ENCODE measurements at regions not wholly inside any gene's neighbourhood (a gene's known extent, or its start where the extent isn't known, plus 50 kb on each side); places are given as distances from the start of the nearest gene placed in this dataset.
"Not testable (repeated sequence)": the region's sequence is repeated elsewhere in the genome, so short reads cannot be mapped to it uniquely, and the experiment has no call there.

DNA sequence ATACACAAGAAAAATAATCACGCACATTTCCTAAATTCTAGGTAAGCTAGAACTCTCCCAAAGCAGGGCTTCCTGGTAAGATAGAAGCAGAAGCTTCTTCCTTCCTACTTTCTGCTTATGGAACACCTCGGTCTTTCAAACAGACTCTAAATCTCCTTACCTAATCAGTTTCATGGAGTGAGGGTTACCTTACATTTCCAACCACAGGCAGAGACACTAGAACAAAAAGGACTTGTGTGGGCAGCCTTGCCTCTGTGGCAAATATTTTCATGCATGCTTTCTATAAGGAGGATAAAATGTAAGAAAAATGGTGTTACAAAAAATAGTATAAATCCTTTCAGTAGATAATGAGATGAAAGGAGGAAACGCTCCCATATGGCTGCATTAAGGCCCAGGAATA, 386.3 kb upstream of the SMIM30 start:
- no peak overlapping the region for H3K9ac ChIP-seq
- TF ChIP-seq, protein P1, sequence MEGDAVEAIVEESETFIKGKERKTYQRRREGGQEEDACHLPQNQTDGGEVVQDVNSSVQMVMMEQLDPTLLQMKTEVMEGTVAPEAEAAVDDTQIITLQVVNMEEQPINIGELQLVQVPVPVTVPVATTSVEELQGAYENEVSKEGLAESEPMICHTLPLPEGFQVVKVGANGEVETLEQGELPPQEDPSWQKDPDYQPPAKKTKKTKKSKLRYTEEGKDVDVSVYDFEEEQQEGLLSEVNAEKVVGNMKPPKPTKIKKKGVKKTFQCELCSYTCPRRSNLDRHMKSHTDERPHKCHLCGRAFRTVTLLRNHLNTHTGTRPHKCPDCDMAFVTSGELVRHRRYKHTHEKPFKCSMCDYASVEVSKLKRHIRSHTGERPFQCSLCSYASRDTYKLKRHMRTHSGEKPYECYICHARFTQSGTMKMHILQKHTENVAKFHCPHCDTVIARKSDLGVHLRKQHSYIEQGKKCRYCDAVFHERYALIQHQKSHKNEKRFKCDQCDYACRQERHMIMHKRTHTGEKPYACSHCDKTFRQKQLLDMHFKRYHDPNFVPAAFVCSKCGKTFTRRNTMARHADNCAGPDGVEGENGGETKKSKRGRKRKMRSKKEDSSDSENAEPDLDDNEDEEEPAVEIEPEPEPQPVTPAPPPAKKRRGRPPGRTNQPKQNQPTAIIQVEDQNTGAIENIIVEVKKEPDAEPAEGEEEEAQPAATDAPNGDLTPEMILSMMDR (IDR thresholded peaks at IDR 0.05), result no peak
- no peaks in the 10 kb centered on the region for H3K27me3 ChIP-seq (ENCODE audit: control insufficient read depth, insufficient read depth, low read length)
- H3K27ac ChIP-seq, result no peak overlapping the region
- H3K9me3 ChIP-seq (ENCODE audit: control insufficient read depth, low read length), result no peaks in the 10 kb centered on the region
- H3K4me1 ChIP-seq, result no peaks in the 10 kb centered on the region
- no peak overlapping the region for H2AFZ ChIP-seq
- H3K4me2 ChIP-seq (ENCODE audit: low read length), result no peak overlapping the region
- no peak overlapping the region for H3K4me3 ChIP-seq (ENCODE audit: low read depth, low read length)
- no peaks in the 10 kb centered on the region for H3K36me3 ChIP-seq (ENCODE audit: control insufficient read depth, insufficient read depth, low read length)
- H3K79me2 ChIP-seq, result no peaks in the 10 kb centered on the region

DNA sequence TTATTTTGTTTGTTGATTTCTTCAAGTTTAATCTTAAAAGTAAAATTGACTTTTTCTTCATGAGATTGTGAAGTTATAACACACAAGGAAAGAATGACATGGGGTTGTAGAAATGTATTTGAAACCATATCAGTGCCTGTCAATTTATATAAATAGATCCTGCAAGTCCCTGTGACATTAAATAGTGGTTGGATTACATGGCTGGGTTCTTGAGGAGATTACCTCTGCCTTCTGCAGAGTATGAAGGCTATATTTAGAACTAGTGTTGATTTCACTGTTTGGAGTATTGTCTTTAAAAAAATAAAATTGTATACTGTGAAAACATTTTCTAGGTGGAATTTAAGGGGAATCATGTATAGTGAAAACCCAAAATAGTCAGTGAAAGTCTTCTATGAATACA, 385.8 kb upstream of the SMIM30 start:
- H2AFZ ChIP-seq, result no peak overlapping the region
- TF ChIP-seq, protein P1 (IDR thresholded peaks at IDR 0.05), result no peak
- no peak overlapping the region for H3K4me2 ChIP-seq (ENCODE audit: low read length)
- no peak overlapping the region for H3K27ac ChIP-seq
- no peaks in the 10 kb centered on the region for H3K36me3 ChIP-seq (ENCODE audit: control insufficient read depth, insufficient read depth, low read length)
- H3K4me3 ChIP-seq (ENCODE audit: low read depth, low read length), result no peak overlapping the region
- no peaks in the 10 kb centered on the region for H3K9me3 ChIP-seq (ENCODE audit: control insufficient read depth, low read length)
- H3K9ac ChIP-seq, result no peak overlapping the region
- H3K4me1 ChIP-seq, result no peaks in the 10 kb centered on the region
- H3K79me2 ChIP-seq, result no peaks in the 10 kb centered on the region
- no peaks in the 10 kb centered on the region for H3K27me3 ChIP-seq (ENCODE audit: control insufficient read depth, insufficient read depth, low read length)

DNA sequence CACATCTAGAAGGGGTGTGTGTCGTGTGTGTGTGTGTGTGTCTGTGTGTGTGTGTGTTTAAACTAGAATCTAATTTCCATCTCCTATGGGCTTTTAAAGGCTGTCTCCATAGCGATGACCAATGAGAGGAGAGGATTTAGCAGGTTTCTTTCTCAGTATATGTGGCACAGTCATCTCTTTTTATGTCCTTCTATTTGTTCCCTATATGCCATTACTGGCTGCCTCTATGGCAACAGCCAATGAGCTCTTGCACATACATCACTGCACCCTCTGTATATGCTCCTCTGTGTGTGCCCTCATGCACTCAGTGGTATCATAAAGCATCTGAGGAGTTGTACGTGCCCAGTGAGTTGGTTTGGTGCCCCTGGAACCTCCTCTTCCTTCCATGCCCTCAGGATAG, 378.2 kb upstream of the SMIM30 start:
- H3K79me2 ChIP-seq; H3K9ac ChIP-seq; H3K4me1 ChIP-seq; H3K9me3 ChIP-seq (ENCODE audit: control insufficient read depth, low read length); H3K27ac ChIP-seq; H2AFZ ChIP-seq; H3K4me3 ChIP-seq (ENCODE audit: low read depth, low read length); H3K4me2 ChIP-seq (ENCODE audit: low read length); H3K36me3 ChIP-seq (ENCODE audit: control insufficient read depth, insufficient read depth, low read length); H3K27me3 ChIP-seq (ENCODE audit: control insufficient read depth, insufficient read depth, low read length): not testable (repeated sequence)

DNA sequence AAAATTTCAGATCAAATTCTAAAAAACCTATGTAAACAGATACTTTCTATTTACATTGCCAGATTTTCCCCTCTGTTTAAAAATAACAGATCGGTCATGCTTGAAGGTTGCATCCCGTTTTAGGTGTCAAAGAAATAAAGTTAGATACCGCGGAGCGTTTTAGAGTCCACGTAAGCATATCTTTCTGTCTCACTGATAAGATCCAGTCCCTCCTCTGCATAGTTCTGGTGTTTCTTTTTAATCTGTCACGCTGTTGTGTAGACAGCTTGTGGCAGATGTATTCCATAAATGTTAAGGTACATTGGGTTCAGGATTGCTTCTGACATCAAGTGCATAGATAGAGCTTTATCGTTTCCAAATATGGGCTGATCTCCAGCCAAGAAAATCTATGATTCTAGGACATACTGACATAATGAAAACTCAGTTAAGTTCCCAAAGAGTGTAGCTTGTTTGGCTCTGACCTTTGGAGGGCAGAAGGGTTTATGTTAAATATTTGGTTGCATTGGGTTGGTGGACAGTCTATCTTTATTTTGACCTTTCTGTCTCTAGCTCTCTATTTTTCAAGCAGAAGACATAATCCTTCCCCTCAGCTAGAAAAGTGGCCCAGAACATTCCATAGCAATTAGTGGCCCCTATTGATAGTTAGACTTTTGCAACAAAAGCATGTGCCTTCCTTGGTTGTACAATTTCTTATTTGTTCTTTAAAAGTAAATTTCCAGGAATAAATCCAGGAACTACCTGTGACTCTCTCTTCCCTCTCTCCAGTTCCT, 376.6 kb upstream of the SMIM30 start:
- H3K9ac ChIP-seq; H3K4me1 ChIP-seq; H3K27me3 ChIP-seq (ENCODE audit: control insufficient read depth, insufficient read depth, low read length); H3K36me3 ChIP-seq (ENCODE audit: control insufficient read depth, insufficient read depth, low read length); H3K4me3 ChIP-seq (ENCODE audit: low read depth, low read length); H3K4me2 ChIP-seq (ENCODE audit: low read length); H3K27ac ChIP-seq; H2AFZ ChIP-seq; H3K9me3 ChIP-seq (ENCODE audit: control insufficient read depth, low read length); H3K79me2 ChIP-seq: not testable (repeated sequence)

DNA sequence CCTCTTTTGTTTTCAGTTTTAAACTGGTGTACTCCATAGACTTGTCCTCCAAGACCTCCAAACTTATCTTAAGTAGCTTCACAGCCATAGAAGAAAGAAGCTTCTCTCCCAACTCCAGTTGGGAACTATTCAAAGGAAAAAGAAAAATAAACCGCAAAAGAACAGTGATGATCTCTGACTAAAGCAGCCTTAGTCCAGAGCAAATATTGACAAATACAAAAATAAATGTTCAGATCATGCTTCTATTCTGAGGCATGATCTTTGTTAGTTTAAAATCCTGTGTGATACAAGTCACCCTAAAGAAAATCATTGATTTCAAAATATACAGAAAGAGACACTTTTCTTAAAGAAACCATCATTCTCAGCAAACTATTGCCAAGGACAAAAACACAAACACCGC, 373.0 kb upstream of the SMIM30 start:
- no peak overlapping the region for H3K9ac ChIP-seq
- no peaks in the 10 kb centered on the region for H3K27me3 ChIP-seq (ENCODE audit: control insufficient read depth, insufficient read depth, low read length)
- H3K4me3 ChIP-seq (ENCODE audit: low read depth, low read length), result no peak overlapping the region
- no peaks in the 10 kb centered on the region for H3K4me1 ChIP-seq
- H3K4me2 ChIP-seq (ENCODE audit: low read length), result no peak overlapping the region
- H3K79me2 ChIP-seq, result no peaks in the 10 kb centered on the region
- TF ChIP-seq, protein P1 (IDR thresholded peaks at IDR 0.05), result no peak
- H3K36me3 ChIP-seq (ENCODE audit: control insufficient read depth, insufficient read depth, low read length), result no peaks in the 10 kb centered on the region
- H3K27ac ChIP-seq, result no peak overlapping the region
- no peaks in the 10 kb centered on the region for H3K9me3 ChIP-seq (ENCODE audit: control insufficient read depth, low read length)
- H2AFZ ChIP-seq, result no peak overlapping the region

Data from parathyroid adenoma (tissue), 2 donors.